ENCODE measurements at regions not wholly inside any gene's neighbourhood (a gene's known extent, or its start where the extent isn't known, plus 50 kb on each side); places are given as distances from the start of the nearest gene placed in this dataset.

GRCh38 chr5:155938051-155938450, 388.9 kb upstream of the SGCD start:
- no peak for DNase-seq

GRCh38 chr5:155941340-155941739, 385.6 kb upstream of the SGCD start:
- no peak for DNase-seq

- no peak for DNase-seq
Observed at GRCh38 chr5:155943516-155944407, 383.2 kb upstream of the SGCD start.

GRCh38 chr5:155947394-155948062, 379.4 kb upstream of the SGCD start:
- no peak for DNase-seq

- no peak for DNase-seq
Observed at GRCh38 chr5:155948576-155948975, 378.4 kb upstream of the SGCD start.

GRCh38 chr5:155952486-155953089, 374.4 kb upstream of the SGCD start:
- DNase-seq: no peak

- DNase-seq: no peak
Observed at GRCh38 chr5:155953335-155953734, 373.6 kb upstream of the SGCD start.

GRCh38 chr5:155954701-155955445, 372.1 kb upstream of the SGCD start:
- DNase-seq: no peak

GRCh38 chr5:155957884-155958283, 369.1 kb upstream of the SGCD start:
- no peak for DNase-seq

- no peak for DNase-seq
Observed at GRCh38 chr5:155959082-155959481, 367.9 kb upstream of the SGCD start.

- no peak for DNase-seq
Observed at GRCh38 chr5:155960177-155960576, 366.8 kb upstream of the SGCD start.

GRCh38 chr5:155969537-155969936, 357.4 kb upstream of the SGCD start:
- no peak for DNase-seq

- no peak for DNase-seq
Observed at GRCh38 chr5:155974369-155974768, 352.6 kb upstream of the SGCD start.

- no peak for DNase-seq
Observed at GRCh38 chr5:155978850-155979249, 348.1 kb upstream of the SGCD start.

- DNase-seq: no peak
Observed at GRCh38 chr5:155982354-155982753, 344.6 kb upstream of the SGCD start.

- DNase-seq: no peak
Observed at GRCh38 chr5:155983954-155984353, 343.0 kb upstream of the SGCD start.

- DNase-seq: no peak
Observed at GRCh38 chr5:155987265-155987810, 339.6 kb upstream of the SGCD start.

GRCh38 chr5:155989879-155990278, 337.1 kb upstream of the SGCD start:
- DNase-seq: no peak

- DNase-seq: no peak
Observed at GRCh38 chr5:155996123-155996522, 330.8 kb upstream of the SGCD start.

- no peak for DNase-seq
Observed at GRCh38 chr5:155998257-155998656, 328.7 kb upstream of the SGCD start.

GRCh38 chr5:156000115-156000514, 326.8 kb upstream of the SGCD start:
- DNase-seq: no peak

- DNase-seq: no peak
Observed at GRCh38 chr5:156004754-156005153, 322.2 kb upstream of the SGCD start.

Measured in activated CD4-positive, alpha-beta T cell treated with anti-CD3 and anti-CD28 coated beads for 1 hour (primary cell).